ENCODE measurements at regions not wholly inside any gene's neighbourhood (a gene's known extent, or its start where the extent isn't known, plus 50 kb on each side); places are given as distances from the start of the nearest gene placed in this dataset.

GRCh38 chr9:107738789-107739188, 249.2 kb upstream of the KLF4 start:
- no peaks in the 10 kb centered on the region for H3K9me3 Mint-ChIP-seq
- no peaks in the 10 kb centered on the region for H3K4me1 Mint-ChIP-seq
- ATAC-seq (no peak), DNase-seq (no peak)
- peaks cover 5% of the 10 kb centered on the region for H3K27me3 Mint-ChIP-seq
- no peak overlapping the region for H3K27ac Mint-ChIP-seq
- H3K4me3 Mint-ChIP-seq, result no peak overlapping the region
- H3K36me3 Mint-ChIP-seq (ENCODE audit: low read depth), result no peaks in the 10 kb centered on the region

DNA sequence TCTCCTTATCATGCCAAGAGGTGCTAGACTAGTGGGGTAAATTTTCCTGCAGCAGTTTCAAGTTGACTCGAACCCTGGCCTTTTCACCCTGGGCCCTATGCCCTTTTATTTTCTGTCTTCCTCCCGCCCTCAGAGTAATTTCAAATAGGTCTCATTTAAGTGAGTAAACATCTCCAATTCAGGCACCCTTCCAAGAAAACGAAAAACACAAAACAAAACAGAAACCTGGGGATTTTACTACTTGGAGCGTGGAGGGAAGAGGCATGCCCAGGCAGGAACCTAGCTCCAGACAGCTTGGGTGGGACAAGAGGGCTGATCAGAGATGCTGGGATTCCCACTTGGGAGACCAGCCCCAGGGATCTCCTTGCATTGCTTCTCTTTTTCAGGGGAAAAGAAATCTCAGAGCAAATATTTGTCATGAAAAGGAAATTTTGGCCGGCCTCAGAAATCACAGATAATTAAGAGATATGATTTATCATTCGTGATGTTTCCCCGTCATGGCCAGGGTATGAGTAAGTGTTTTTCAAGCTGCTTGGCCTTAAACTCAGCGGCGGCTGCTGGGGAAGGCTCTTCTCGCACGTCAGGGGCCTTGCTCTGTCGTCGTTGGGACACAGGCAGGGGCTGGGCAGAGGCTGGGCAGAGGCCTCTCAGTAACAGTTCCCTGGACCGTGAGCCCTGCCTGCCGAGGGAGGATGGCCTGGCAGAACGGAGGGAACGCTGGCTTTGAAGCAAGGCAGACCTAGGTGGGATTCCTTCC, 248.6 kb upstream of the KLF4 start:
- H3K36me3 Mint-ChIP-seq (ENCODE audit: low read depth), result no peaks in the 10 kb centered on the region
- DNase-seq (no peak), ATAC-seq (no peak)

GRCh38 chr9:107737610-107737986, 248.0 kb upstream of the KLF4 start:
- no peak for DNase-seq
- H3K27ac Mint-ChIP-seq, result no peak overlapping the region
- H3K36me3 Mint-ChIP-seq (ENCODE audit: low read depth), result no peaks in the 10 kb centered on the region
- peaks cover 5% of the 10 kb centered on the region for H3K27me3 Mint-ChIP-seq
- no peaks in the 10 kb centered on the region for H3K4me1 Mint-ChIP-seq
- ATAC-seq, result no peak
- no peak overlapping the region for H3K4me3 Mint-ChIP-seq
- no peaks in the 10 kb centered on the region for H3K9me3 Mint-ChIP-seq

More for the DNA sequence above, 248.6 kb upstream of the KLF4 start:
- Mint-ChIP-seq H3K4me1 (no peaks in the 10 kb centered on the region), H3K27ac (no peak overlapping the region), H3K27me3 (peaks cover 5% of the 10 kb centered on the region), H3K4me3 (no peak overlapping the region), H3K9me3 (no peaks in the 10 kb centered on the region)

DNA sequence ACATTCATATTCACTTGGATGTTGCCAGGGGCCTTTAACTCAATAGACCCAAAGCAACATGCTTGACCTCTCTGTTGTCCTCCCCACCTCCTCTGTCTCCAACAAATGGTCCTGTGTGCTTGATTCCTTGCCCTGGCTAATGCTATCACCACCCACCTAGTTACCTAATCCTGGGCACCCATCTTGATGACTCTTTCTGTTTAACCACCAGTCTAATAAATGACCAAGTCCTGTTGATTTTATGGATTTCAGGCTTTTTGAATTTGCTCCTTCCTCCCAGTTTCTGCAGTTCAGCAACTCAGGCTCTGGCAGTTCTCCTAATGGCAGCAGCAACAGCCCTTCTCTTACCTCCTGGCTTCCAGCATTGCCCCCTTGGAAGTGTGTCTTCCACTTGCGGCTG, 246.3 kb upstream of the KLF4 start:
- no peak overlapping the region for H3K27ac Mint-ChIP-seq
- H3K27me3 Mint-ChIP-seq, result peaks cover 5% of the 10 kb centered on the region
- H3K4me3 Mint-ChIP-seq, result no peak overlapping the region
- H3K4me1 Mint-ChIP-seq, result no peaks in the 10 kb centered on the region
- ATAC-seq, result no peak
- H3K36me3 Mint-ChIP-seq (ENCODE audit: low read depth), result no peaks in the 10 kb centered on the region
- H3K9me3 Mint-ChIP-seq, result no peaks in the 10 kb centered on the region
- DNase-seq, result no peak

DNA sequence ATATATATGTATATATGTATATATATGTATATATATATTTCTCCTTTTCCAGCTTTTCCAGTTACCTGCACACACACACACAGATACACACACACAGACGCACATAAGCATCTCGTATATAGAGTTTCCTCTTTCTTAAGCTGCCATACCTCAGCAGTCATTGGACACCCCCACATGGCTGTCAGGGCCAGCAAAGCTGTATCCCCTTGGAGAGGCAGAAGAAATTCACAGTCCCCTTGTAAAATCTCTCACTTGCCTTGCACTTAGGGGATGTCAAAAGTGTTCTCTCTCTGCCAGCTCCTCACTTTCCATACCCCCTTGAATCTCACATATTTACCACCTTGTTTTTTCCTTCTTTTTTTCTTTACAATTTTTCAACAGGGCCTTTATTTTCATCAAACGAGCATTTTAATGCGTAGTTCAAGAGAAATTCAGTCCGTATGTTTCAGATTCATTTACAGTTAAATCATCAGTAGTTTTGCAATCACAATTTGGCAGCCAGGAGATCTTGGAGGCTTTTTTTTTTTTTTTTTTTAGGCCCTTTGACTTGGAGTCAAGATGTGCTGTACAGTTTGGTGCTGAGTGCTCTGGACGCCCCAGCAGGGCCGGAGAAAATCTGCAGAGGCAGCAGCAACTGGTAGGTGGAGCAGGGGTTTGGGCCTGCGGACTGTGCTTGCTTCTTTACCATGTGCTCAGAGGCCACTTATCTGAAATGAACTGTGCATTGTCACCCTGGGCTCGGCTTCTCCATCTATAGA, 244.9 kb upstream of the KLF4 start:
- DNase-seq (no peak), ATAC-seq (no peak)
- Mint-ChIP-seq H3K27me3 (peaks cover 3% of the 10 kb centered on the region), H3K9me3 (peaks cover 2% of the 10 kb centered on the region), H3K27ac (no peak overlapping the region), H3K4me1 (no peaks in the 10 kb centered on the region), H3K4me3 (no peak overlapping the region), H3K36me3 (ENCODE audit: low read depth) (no peaks in the 10 kb centered on the region)

- Mint-ChIP-seq H3K9me3 (peaks cover 4% of the 10 kb centered on the region), H3K27me3 (peaks cover 4% of the 10 kb centered on the region), H3K36me3 (ENCODE audit: low read depth) (no peaks in the 10 kb centered on the region), H3K4me1 (no peaks in the 10 kb centered on the region), H3K4me3 (no peak overlapping the region), H3K27ac (no peak overlapping the region)
- DNase-seq, result no peak
- no peak for ATAC-seq
Measured at GRCh38 chr9:107733523-107733894, 243.9 kb upstream of the KLF4 start.

DNA sequence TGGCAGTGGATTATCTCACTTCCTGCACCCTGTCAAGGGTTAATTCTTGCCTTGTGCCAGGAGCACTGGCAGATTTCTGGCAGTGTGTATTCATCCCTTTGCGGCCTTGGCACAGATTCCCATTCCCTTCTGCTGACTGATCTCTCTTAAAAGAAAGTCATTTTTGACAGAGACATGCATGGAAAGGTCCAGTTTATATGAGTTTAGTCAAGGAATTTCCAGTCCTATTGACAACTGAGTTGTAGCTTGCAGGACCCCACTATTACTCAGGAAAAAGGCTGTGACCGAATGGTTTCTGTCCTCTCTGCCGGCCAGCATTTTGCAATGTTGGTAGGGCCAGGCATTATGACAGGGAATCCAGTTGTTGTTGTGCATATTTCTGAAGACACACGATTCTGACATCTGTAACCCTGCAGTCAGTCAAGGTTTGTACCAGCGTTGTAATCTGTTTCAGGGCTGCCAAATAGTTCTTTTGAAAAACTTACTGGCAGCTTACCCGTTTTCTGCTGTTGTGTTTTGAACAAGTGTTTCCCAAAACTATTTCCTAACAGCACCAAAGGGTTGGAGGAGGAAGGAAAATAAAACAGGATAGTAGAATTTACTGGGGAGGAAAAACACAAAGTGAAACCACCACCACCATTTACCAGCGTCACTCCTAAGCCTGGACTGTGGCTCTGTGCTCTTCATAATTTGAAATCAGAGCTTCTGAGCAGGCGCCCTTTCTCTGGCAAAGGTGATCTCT, 243.4 kb upstream of the KLF4 start:
- H3K4me1 Mint-ChIP-seq, result no peaks in the 10 kb centered on the region
- H3K4me3 Mint-ChIP-seq, result no peak overlapping the region
- no peak overlapping the region for H3K27ac Mint-ChIP-seq
- no peaks in the 10 kb centered on the region for H3K36me3 Mint-ChIP-seq (ENCODE audit: low read depth)
- ATAC-seq (no peak), DNase-seq (no peak)
- H3K9me3 Mint-ChIP-seq, result peaks cover 4% of the 10 kb centered on the region
- peaks cover 4% of the 10 kb centered on the region for H3K27me3 Mint-ChIP-seq

DNA sequence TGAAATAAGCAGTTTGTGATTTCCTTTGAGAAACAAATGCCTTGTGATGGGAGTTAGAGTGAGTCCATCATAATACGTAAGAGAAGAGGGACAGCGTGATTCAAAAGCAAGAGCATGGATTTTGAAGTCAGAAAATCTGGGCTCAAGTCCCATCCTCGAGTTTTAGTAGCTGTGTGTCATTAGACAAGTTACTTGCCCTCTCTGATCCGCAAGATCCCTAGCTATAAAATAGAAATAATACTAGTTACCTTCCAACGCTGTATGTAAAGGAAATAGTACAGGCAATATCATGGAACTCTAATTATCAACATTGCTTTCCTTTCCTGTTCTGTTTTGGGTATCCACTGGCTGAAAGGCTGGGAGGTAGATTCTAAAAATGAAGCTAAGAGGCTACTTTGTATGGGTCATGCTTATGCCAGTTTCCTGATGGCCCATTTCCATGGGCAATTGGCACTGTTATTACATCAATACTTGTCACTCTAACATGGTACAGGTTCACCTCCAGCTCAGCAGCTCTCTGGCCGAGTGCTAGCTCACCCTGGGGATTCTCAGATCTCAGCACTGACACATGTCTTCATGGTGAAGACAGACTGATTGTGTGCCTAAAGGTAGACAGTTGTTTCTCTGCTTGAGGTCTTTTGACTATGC, 241.7 kb upstream of the KLF4 start:
- no peak for ATAC-seq
- H3K4me3 Mint-ChIP-seq, result no peak overlapping the region
- no peak for DNase-seq
- H3K27ac Mint-ChIP-seq, result no peak overlapping the region
- peaks cover 4% of the 10 kb centered on the region for H3K27me3 Mint-ChIP-seq
- no peaks in the 10 kb centered on the region for H3K4me1 Mint-ChIP-seq
- H3K9me3 Mint-ChIP-seq, result peaks cover 4% of the 10 kb centered on the region
- no peaks in the 10 kb centered on the region for H3K36me3 Mint-ChIP-seq (ENCODE audit: low read depth)

DNA sequence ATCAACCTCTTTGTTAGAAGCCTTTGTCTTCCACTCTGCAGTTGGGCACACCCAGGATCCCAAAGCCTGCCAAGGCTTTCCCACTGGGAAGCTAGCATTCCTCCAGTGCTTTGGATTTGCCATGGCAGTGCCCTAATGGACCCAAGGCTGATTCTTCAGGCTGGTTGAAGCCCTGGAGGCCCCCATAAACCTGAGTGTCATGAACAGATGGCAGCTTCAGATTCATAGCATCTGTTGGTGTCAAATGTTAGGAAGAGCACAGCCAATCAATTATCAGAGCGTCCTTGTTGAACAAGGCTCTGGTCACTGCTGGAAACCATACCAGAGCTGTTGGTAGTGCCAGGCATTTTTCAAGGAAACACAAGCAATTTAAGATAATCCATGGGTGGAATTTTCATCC, 241.1 kb upstream of the KLF4 start:
- Mint-ChIP-seq H3K27ac (no peak overlapping the region), H3K4me1 (no peaks in the 10 kb centered on the region), H3K27me3 (peaks cover 4% of the 10 kb centered on the region), H3K36me3 (ENCODE audit: low read depth) (no peaks in the 10 kb centered on the region), H3K4me3 (no peak overlapping the region), H3K9me3 (peaks cover 4% of the 10 kb centered on the region)
- DNase-seq (no peak), ATAC-seq (no peak)

GRCh38 chr9:107727086-107727780, 237.7 kb upstream of the KLF4 start:
- peaks cover 2% of the 10 kb centered on the region for H3K27me3 Mint-ChIP-seq
- H3K4me3 Mint-ChIP-seq, result no peak overlapping the region
- ATAC-seq, result no peak

DNA sequence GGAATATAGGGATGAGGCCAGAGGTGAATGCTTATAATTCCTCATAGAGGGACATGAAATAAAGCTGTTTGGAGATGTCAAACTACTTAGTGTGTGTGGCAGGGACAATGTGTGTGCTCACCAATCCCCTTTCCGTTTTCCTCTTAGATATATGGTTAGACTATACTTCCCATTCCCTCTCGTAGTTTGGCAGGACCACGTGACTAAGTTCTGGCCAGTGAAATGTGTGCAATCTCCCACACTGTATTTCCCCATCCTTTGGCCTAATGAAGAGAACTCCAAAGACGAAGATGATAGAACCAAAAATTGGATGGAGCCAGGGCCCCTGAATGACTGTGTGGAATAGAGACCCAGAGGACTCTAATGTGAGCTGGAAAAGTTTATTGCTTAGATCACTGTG, 233.4 kb upstream of the KLF4 start:
- Mint-ChIP-seq H3K4me3 (no peak overlapping the region), H3K9me3 (peaks cover 5% of the 10 kb centered on the region), H3K27ac (no peak overlapping the region), H3K27me3 (no peaks in the 10 kb centered on the region), H3K36me3 (ENCODE audit: low read depth) (no peaks in the 10 kb centered on the region), H3K4me1 (no peaks in the 10 kb centered on the region)
- ATAC-seq, result no peak
- DNase-seq, result no peak

More at GRCh38 chr9:107727086-107727780, 237.7 kb upstream of the KLF4 start:
- DNase-seq, result no peak
- H3K36me3 Mint-ChIP-seq (ENCODE audit: low read depth), result no peaks in the 10 kb centered on the region
- no peaks in the 10 kb centered on the region for H3K4me1 Mint-ChIP-seq
- H3K27ac Mint-ChIP-seq, result no peak overlapping the region
- peaks cover 9% of the 10 kb centered on the region for H3K9me3 Mint-ChIP-seq

- H3K9me3 Mint-ChIP-seq, result peaks cover 5% of the 10 kb centered on the region
- DNase-seq, result no peak
- no peaks in the 10 kb centered on the region for H3K36me3 Mint-ChIP-seq (ENCODE audit: low read depth)
- ATAC-seq, result no peak
- no peaks in the 10 kb centered on the region for H3K4me1 Mint-ChIP-seq
- H3K4me3 Mint-ChIP-seq, result no peak overlapping the region
- no peaks in the 10 kb centered on the region for H3K27me3 Mint-ChIP-seq
- H3K27ac Mint-ChIP-seq, result no peak overlapping the region
Measured at GRCh38 chr9:107721705-107722245, 232.2 kb upstream of the KLF4 start.

GRCh38 chr9:107720501-107720900, 230.9 kb upstream of the KLF4 start:
- DNase-seq (no peak), ATAC-seq (no peak)
- Mint-ChIP-seq H3K27ac (no peak overlapping the region), H3K4me1 (no peaks in the 10 kb centered on the region), H3K4me3 (no peak overlapping the region), H3K9me3 (peaks cover 5% of the 10 kb centered on the region), H3K27me3 (no peaks in the 10 kb centered on the region), H3K36me3 (ENCODE audit: low read depth) (no peaks in the 10 kb centered on the region)
